ENCODE measurements at regions not wholly inside any gene's neighbourhood (a gene's known extent, or its start where the extent isn't known, plus 50 kb on each side); places are given as distances from the start of the nearest gene placed in this dataset.

GRCh38 chr3:72436863-72437592 lies 411.2 kb downstream of the SHQ1 start:
- DNase-seq (ENCODE audit: low read depth, low spot score) = no peak

GRCh38 chr3:72434296-72434695 lies 413.9 kb downstream of the SHQ1 start:
- DNase-seq (ENCODE audit: low read depth, low spot score) = no peak

GRCh38 chr3:72432246-72432645 lies 416.0 kb downstream of the SHQ1 start:
- no peak for DNase-seq (ENCODE audit: low read depth, low spot score)

- no peak for DNase-seq (ENCODE audit: low read depth, low spot score)
Measured at GRCh38 chr3:72429589-72430353, 418.5 kb downstream of the SHQ1 start.

- DNase-seq (ENCODE audit: low read depth, low spot score) = no peak
Measured at GRCh38 chr3:72428803-72429202, 419.4 kb downstream of the SHQ1 start.

- DNase-seq (ENCODE audit: low read depth, low spot score) = no peak
Measured at GRCh38 chr3:72427624-72428023, 420.6 kb downstream of the SHQ1 start.

- no peak for DNase-seq (ENCODE audit: low read depth, low spot score)
Measured at GRCh38 chr3:72426618-72427397, 421.4 kb downstream of the SHQ1 start.

GRCh38 chr3:72423643-72424042 lies 424.6 kb downstream of the SHQ1 start:
- DNase-seq (ENCODE audit: low read depth, low spot score) = no peak

GRCh38 chr3:72421786-72422185 lies 426.5 kb downstream of the SHQ1 start:
- no peak for DNase-seq (ENCODE audit: low read depth, low spot score)

GRCh38 chr3:72421126-72421525 lies 427.1 kb downstream of the SHQ1 start:
- DNase-seq (ENCODE audit: low read depth, low spot score) = no peak

GRCh38 chr3:72418856-72419255 lies 429.4 kb downstream of the SHQ1 start:
- DNase-seq (ENCODE audit: low read depth, low spot score) = no peak

GRCh38 chr3:72418244-72418643 lies 430.0 kb downstream of the SHQ1 start:
- DNase-seq (ENCODE audit: low read depth, low spot score) = no peak

GRCh38 chr3:72414481-72415016 lies 433.7 kb downstream of the SHQ1 start:
- DNase-seq (ENCODE audit: low read depth, low spot score) = no peak

GRCh38 chr3:72413228-72413627 lies 435.0 kb downstream of the SHQ1 start:
- no peak for DNase-seq (ENCODE audit: low read depth, low spot score)

GRCh38 chr3:72412340-72412956 lies 435.8 kb downstream of the SHQ1 start:
- no peak for DNase-seq (ENCODE audit: low read depth, low spot score)

GRCh38 chr3:72411843-72412242 lies 436.4 kb downstream of the SHQ1 start:
- DNase-seq (ENCODE audit: low read depth, low spot score) = no peak

GRCh38 chr3:72411126-72411525 lies 437.1 kb downstream of the SHQ1 start:
- no peak for DNase-seq (ENCODE audit: low read depth, low spot score)

GRCh38 chr3:72408983-72409779 lies 439.1 kb downstream of the SHQ1 start:
- DNase-seq (ENCODE audit: low read depth, low spot score) = no peak

- no peak for DNase-seq (ENCODE audit: low read depth, low spot score)
Measured at GRCh38 chr3:72407766-72408165, 440.5 kb downstream of the SHQ1 start.

- no peak for DNase-seq (ENCODE audit: low read depth, low spot score)
Measured at GRCh38 chr3:72405943-72406566, 442.2 kb downstream of the SHQ1 start.
